GM12878 (cell line): ENCODE measurements at regions not wholly inside any gene's neighbourhood (a gene's known extent, or its start where the extent isn't known, plus 50 kb on each side); places are given as distances from the start of the nearest gene placed in this dataset.

ENCODE experiments used
- ATAC-seq: fragments of 200-7000 bp; cut with Tn5 transposase; 3 replicates; pipeline ENCODE4 v1.9.1; 2020; ENCODE audit warnings: mild to moderate bottlenecking, moderate library complexity
- BruUV-seq: library from RNA; stranded (reverse); fragments of 400-500 nt; replicated peaks from 2 replicates; lab custom pipeline; 2021; lab: Mats Ljungman, UMichigan
- CTCF ChIA-PET: fragments of 300-600 bp; sonication (Branson Sonifier 250); formaldehyde crosslinking; extraction: SDS; loops from one replicate; lab custom pipeline; 2021; ENCODE audit warnings: inconsistent platforms; lab: Yijun Ruan, JAX
- POLR2A ChIA-PET: fragments of 350-600 bp; formaldehyde crosslinking; extraction: SDS; loops from one replicate; lab custom pipeline; 2021; ENCODE audit warnings: inconsistent platforms; lab: Charles Lee
- RAD21 ChIA-PET: fragments of 300-600 bp; sonication (Branson Sonifier 250); formaldehyde crosslinking; loops from one replicate; lab custom pipeline; 2023; ENCODE audit warnings: antibody characterized with exemption; ENCODE audit not compliant: unreplicated experiment; lab: Charles Lee
- SMC1A ChIA-PET: fragments of 300-600 bp; sonication (Branson Sonifier 250); formaldehyde crosslinking; loops from one replicate; lab custom pipeline; 2023; ENCODE audit not compliant: unreplicated experiment, uncharacterized antibody; lab: Charles Lee
- DNase-seq: peaks from one replicate; pipeline ENCODE4 v3.0.0-alpha.2; 2011; ENCODE audit warnings: low read depth, low spot score
- FAIRE-seq: peaks from 3 replicates; lab custom pipeline; 2011; peaks lifted over from hg19 to GRCh38; lab: Jason Lieb, UNC
- H2AFZ ChIP-seq: 2 replicates; pipeline ENCODE4 v1.6.0; 2011; ENCODE audit warnings: low read depth, low read length, control low read depth; ENCODE audit not compliant: control insufficient read depth
- H3K27ac ChIP-seq: 2 replicates; pipeline ENCODE4 v1.5.1; 2011; ENCODE audit warnings: control low read depth; ENCODE audit not compliant: control insufficient read depth, insufficient read depth
- H3K27me3 ChIP-seq, 2 experiments: replicated peaks in 1 of 2; 2 replicates each; pipeline versions ENCODE4 v1.6.0 to v1.6.1; 2011; ENCODE audit warnings: low read length in 1 of 2; ENCODE audit not compliant: control insufficient read depth in 2 of 2, insufficient read depth in 2 of 2
- H3K36me3 ChIP-seq, 2 experiments: 2 replicates each; pipeline ENCODE4 v1.5.1; 2011; ENCODE audit warnings: low read length in 1 of 2; ENCODE audit not compliant: control insufficient read depth in 2 of 2, insufficient read depth in 2 of 2
- H3K4me1 ChIP-seq: 2 replicates; pipeline ENCODE4 v1.6.1; 2011; ENCODE audit warnings: mild to moderate bottlenecking, low read length, moderate library complexity, mixed read lengths; ENCODE audit not compliant: control insufficient read depth, insufficient read depth
- H3K4me2 ChIP-seq: 2 replicates; pipeline ENCODE4 v1.6.0; 2011; ENCODE audit warnings: control low read depth; ENCODE audit not compliant: control insufficient read depth, insufficient read depth
- H3K4me3 ChIP-seq: fragments of 200-600 bp; sonication (generic); 2 replicates; pipeline ENCODE4 v1.5.1; 2016
- H3K79me2 ChIP-seq: 2 replicates; pipeline ENCODE4 v1.6.0; 2011; ENCODE audit warnings: low read length; ENCODE audit not compliant: control insufficient read depth, insufficient read depth
- H3K9ac ChIP-seq: 2 replicates; pipeline ENCODE4 v1.8.0; 2011; ENCODE audit warnings: low read length, control low read depth, mixed read lengths; ENCODE audit not compliant: control insufficient read depth, insufficient read depth
- H3K9me3 ChIP-seq: replicated peaks from 3 replicates; pipeline ENCODE4 v1.5.1; 2011; ENCODE audit warnings: mild to moderate bottlenecking, low read length; ENCODE audit not compliant: control insufficient read depth, insufficient read depth
- H4K20me1 ChIP-seq: 2 replicates; pipeline ENCODE4 v1.6.0; 2011; ENCODE audit not compliant: control insufficient read depth, insufficient read depth
- BMI1 ChIP-seq: fragments of 450-650 bp; IDR thresholded peaks from 2 replicates; pipeline ENCODE4 v1.6.1; 2016; ENCODE audit warnings: mild to moderate bottlenecking, moderate library complexity, borderline replicate concordance
- CTCF ChIP-seq, 3 experiments: IDR thresholded peaks in 2 of 3; conservative IDR thresholded peaks in 1 of 3; 2 replicates each; pipeline ENCODE4 v1.5.1; 2011; ENCODE audit warnings: low read depth in 3 of 3, low read length in 3 of 3, mild to moderate bottlenecking in 3 of 3, control low read depth in 2 of 3, moderate library complexity in 2 of 3, inconsistent platforms in 1 of 3, mixed read lengths in 1 of 3; ENCODE audit not compliant: control insufficient read depth in 2 of 3, insufficient read depth in 1 of 3; ENCODE audit errors: extremely low read depth in 1 of 3
- ESRRA ChIP-seq: IDR thresholded peaks from 2 replicates; pipeline ENCODE4 v1.6.1; 2012; ENCODE audit warnings: mild to moderate bottlenecking, low read length, improper control_type of control experiment
- JUND ChIP-seq: IDR thresholded peaks from 2 replicates; pipeline ENCODE4 v1.6.1; 2012; ENCODE audit warnings: low read depth, mild to moderate bottlenecking, low read length, improper control_type of control experiment, moderate library complexity
- KAT2A ChIP-seq: conservative IDR thresholded peaks from 2 replicates; pipeline ENCODE4 v1.6.1; 2011; ENCODE audit warnings: low read depth, low read length; ENCODE audit not compliant: control insufficient read depth
- MEF2B ChIP-seq: fragments of 450-650 bp; IDR thresholded peaks from 2 replicates; pipeline ENCODE4 v1.6.1; 2018; ENCODE audit warnings: mild to moderate bottlenecking, moderate library complexity; ENCODE audit not compliant: partially characterized antibody, poor library complexity, severe bottlenecking
- MTA2 ChIP-seq: fragments of 450-650 bp; IDR thresholded peaks from 2 replicates; pipeline ENCODE4 v1.6.1; 2016; ENCODE audit warnings: low read depth, mild to moderate bottlenecking, moderate library complexity
- RCOR1 ChIP-seq: conservative IDR thresholded peaks from 2 replicates; pipeline ENCODE4 v1.6.1; 2012; ENCODE audit warnings: low read depth, low read length, improper control_type of control experiment
- SIX5 ChIP-seq: IDR thresholded peaks from 2 replicates; pipeline ENCODE4 v1.6.1; 2011; ENCODE audit warnings: mild to moderate bottlenecking, low read depth, low read length, moderate library complexity; ENCODE audit not compliant: severe bottlenecking
- SMAD1 ChIP-seq: fragments of 450-650 bp; IDR thresholded peaks from 2 replicates; pipeline ENCODE4 v1.6.1; 2018; ENCODE audit warnings: mild to moderate bottlenecking, low read depth; ENCODE audit not compliant: partially characterized antibody
- STAT1 ChIP-seq: fragments of 450-650 bp; conservative IDR thresholded peaks from 2 replicates; pipeline ENCODE4 v1.6.1; 2014; ENCODE audit warnings: antibody characterized with exemption, mild to moderate bottlenecking
- ZBTB40 ChIP-seq: fragments of 450-650 bp; IDR thresholded peaks from 2 replicates; pipeline ENCODE4 v1.6.1; 2016; ENCODE audit warnings: mild to moderate bottlenecking, moderate library complexity, borderline replicate concordance
- WGBS: methylation state at CpG from one replicate; pipeline ENCODE4 v1.1.6; 2016; ENCODE audit warnings: low lambda C conversion rate; ENCODE audit not compliant: insufficient replicate concordance, insufficient coverage; ENCODE audit errors: missing lambda C conversion rate; 5-methylcytosine and 5-hydroxymethylcytosine counted together
- in situ Hi-C: fragments of 300-500 bp; cut with MboI; formaldehyde crosslinking; loops from 9 replicates; pipeline ENCODE4 v1.14.3; 2018; ENCODE audit warnings: mixed read lengths
- intact Hi-C: fragments of 100-400 bp; cut with micrococcal nuclease; formaldehyde crosslinking; loops from one replicate; pipeline ENCODE4 v1.14.2; 2022; ENCODE audit not compliant: unreplicated experiment

- TF ChIP-seq CTCF (IDR thresholded peaks at IDR 0.05 in 2 of 3, conservative IDR thresholded peaks at IDR 0.05 in 1 of 3; ENCODE audit: control insufficient read depth in 2 of 3, extremely low read depth in 1 of 3, insufficient read depth in 1 of 3, low read depth in 3 of 3, low read length in 3 of 3) (no peak), JUND (no peak), KAT2A (no peak)
Measured at GRCh38 chr2:105504459-105504858, 105.6 kb upstream of the FHL2 start (continued).

- in situ Hi-C loops (no loop called here), intact Hi-C loops (no loop called here)
- RAD21 ChIA-PET, result no interaction called here
- POLR2A ChIA-PET, result no interaction called here
- CTCF ChIA-PET, result no interaction called here
- Histone ChIP-seq H2AFZ (no peak overlapping the region), H3K4me2 (no peak overlapping the region), H3K4me1 (no peaks in the 10 kb centered on the region), H4K20me1 (no peaks in the 10 kb centered on the region), H3K79me2 (no peaks in the 10 kb centered on the region), H3K9ac (no peak overlapping the region), H3K27me3 (no peaks in the 10 kb centered on the region; a peak in 1 of 4 replicates), H3K4me3 (no peak overlapping the region), H3K27ac (no peak overlapping the region), H3K9me3 (no peaks in the 10 kb centered on the region), H3K36me3 (no peaks in the 10 kb centered on the region)
- ATAC-seq, result no peak
- DNase-seq, result no peak
- WGBS, result 0% methylated on average over 2 of the region's 2 CpGs
- SMC1A ChIA-PET, result interaction anchor here (2.0 kb wide), 1 partner anchor 13 kb away, joined by 4 read pairs; no protein-coding TSS in a partner anchor
- no TSS peak for BruUV-seq
- no peak for FAIRE-seq
- TF ChIP-seq MTA2 (no peak), STAT1 (no peak), ESRRA (no peak), RCOR1 (no peak), MEF2B (no peak), SIX5 (no peak), ZBTB40 (no peak), SMAD1 (no peak), BMI1 (no peak)
Measured at GRCh38 chr2:105502625-105503334, 103.9 kb upstream of the FHL2 start.
